Stimulated activated naive CD8-positive, alpha-beta T cell treated with anti-CD3 and anti-CD28 coated beads, Interleukin-15, amount 100 ng/mL, for 72 hours (primary cell): ENCODE measurements at regions not wholly inside any gene's neighbourhood (a gene's known extent, or its start where the extent isn't known, plus 50 kb on each side); places are given as distances from the start of the nearest gene placed in this dataset.

ENCODE experiments used
- ATAC-seq: fragments of 150-1000 bp; cut with Tn5 transposase; 2 replicates; pipeline ENCODE4 v1.10.0; 2021; ENCODE audit warnings: mild to moderate bottlenecking, moderate library complexity
- DNase-seq, 2 donors: peaks; one replicate each; pipeline ENCODE4 v3.0.0; 2021 to 2022
- H3K27ac Mint-ChIP-seq, 2 donors: one replicate each; pipeline ENCODE4 v1.8.0; 2022; ENCODE audit warnings: mild to moderate bottlenecking in 2 of 2, mixed read lengths in 2 of 2, moderate library complexity in 2 of 2
- H3K27me3 Mint-ChIP-seq: one replicate; pipeline ENCODE4 v1.8.0; 2022; ENCODE audit warnings: mixed read lengths
- H3K4me1 Mint-ChIP-seq: one replicate; pipeline ENCODE4 v1.8.0; 2022; ENCODE audit warnings: mild to moderate bottlenecking, mixed read lengths
- H3K4me3 Mint-ChIP-seq, 2 donors: one replicate each; pipeline ENCODE4 v1.8.0; 2022; ENCODE audit warnings: mild to moderate bottlenecking in 2 of 2, mixed read lengths in 2 of 2, moderate library complexity in 1 of 2
- H3K9me3 Mint-ChIP-seq, 2 donors: one replicate each; pipeline ENCODE4 v1.8.0; 2022; ENCODE audit warnings: mixed read lengths in 2 of 2

- DNase-seq (no peak), ATAC-seq (no peak)
- Mint-ChIP-seq H3K9me3 (no peaks in the 10 kb centered on the region), H3K27me3 (peaks cover 49% of the 10 kb centered on the region), H3K4me1 (peaks cover 26% of the 10 kb centered on the region), H3K4me3 (no peak overlapping the region), H3K27ac (no peak overlapping the region)
Measured at GRCh38 chr3:13200465-13200864, 127.2 kb upstream of the IQSEC1 start.

GRCh38 chr3:13199899-13200451 lies 126.7 kb upstream of the IQSEC1 start:
- Mint-ChIP-seq H3K4me3 (no peak overlapping the region), H3K27me3 (peaks cover 45% of the 10 kb centered on the region)
- ATAC-seq, result no peak

GRCh38 chr3:13199006-13199776 lies 126.0 kb upstream of the IQSEC1 start:
- Mint-ChIP-seq H3K27ac (no peak overlapping the region), H3K4me1 (peaks cover 14% of the 10 kb centered on the region), H3K4me3 (no peak overlapping the region), H3K9me3 (no peaks in the 10 kb centered on the region), H3K27me3 (peaks cover 38% of the 10 kb centered on the region)
- ATAC-seq (no peak), DNase-seq (no peak)

More at GRCh38 chr3:13199899-13200451, 126.7 kb upstream of the IQSEC1 start:
- DNase-seq, result no peak
- Mint-ChIP-seq H3K9me3 (no peaks in the 10 kb centered on the region), H3K27ac (no peak overlapping the region), H3K4me1 (peaks cover 22% of the 10 kb centered on the region)

GRCh38 chr3:13198264-13198879 lies 125.1 kb upstream of the IQSEC1 start:
- ATAC-seq, result no peak
- H3K9me3 Mint-ChIP-seq, result no peaks in the 10 kb centered on the region

GRCh38 chr3:13197795-13198194 lies 124.6 kb upstream of the IQSEC1 start:
- Mint-ChIP-seq H3K9me3 (no peaks in the 10 kb centered on the region), H3K4me3 (no peak overlapping the region), H3K27me3 (peaks cover 30% of the 10 kb centered on the region), H3K27ac (no peak overlapping the region), H3K4me1 (peaks cover 9% of the 10 kb centered on the region)
- DNase-seq (no peak), ATAC-seq (no peak)

More at GRCh38 chr3:13198264-13198879, 125.1 kb upstream of the IQSEC1 start:
- Mint-ChIP-seq H3K27me3 (peaks cover 36% of the 10 kb centered on the region), H3K4me1 (peaks cover 9% of the 10 kb centered on the region), H3K27ac (no peak overlapping the region), H3K4me3 (no peak overlapping the region)
- no peak for DNase-seq

- no peaks in the 10 kb centered on the region for H3K9me3 Mint-ChIP-seq
- peaks cover 25% of the 10 kb centered on the region for H3K27me3 Mint-ChIP-seq
- ATAC-seq, result no peak
- no peak overlapping the region for H3K4me3 Mint-ChIP-seq
- DNase-seq, result no peak
- H3K27ac Mint-ChIP-seq, result no peak overlapping the region
- peaks cover 9% of the 10 kb centered on the region for H3K4me1 Mint-ChIP-seq
Measured at GRCh38 chr3:13197281-13197680, 124.1 kb upstream of the IQSEC1 start.

- ATAC-seq (no peak), DNase-seq (no peak)
- no peaks in the 10 kb centered on the region for H3K9me3 Mint-ChIP-seq
- peaks cover 9% of the 10 kb centered on the region for H3K4me1 Mint-ChIP-seq
- peaks cover 18% of the 10 kb centered on the region for H3K27me3 Mint-ChIP-seq
- no peak overlapping the region for H3K27ac Mint-ChIP-seq
- no peak overlapping the region for H3K4me3 Mint-ChIP-seq
Measured at GRCh38 chr3:13195374-13195773, 122.1 kb upstream of the IQSEC1 start.

- H3K4me3 Mint-ChIP-seq, result no peak overlapping the region
- DNase-seq (no peak), ATAC-seq (no peak)
- no peak overlapping the region for H3K27ac Mint-ChIP-seq
- H3K27me3 Mint-ChIP-seq, result peaks cover 10% of the 10 kb centered on the region
- H3K9me3 Mint-ChIP-seq, result peaks cover 3 to 4% of the 10 kb centered on the region in 2 donors
- peaks cover 14% of the 10 kb centered on the region for H3K4me1 Mint-ChIP-seq
Measured at GRCh38 chr3:13194285-13195209, 121.3 kb upstream of the IQSEC1 start.

- H3K9me3 Mint-ChIP-seq, result peaks cover 6 to 10% of the 10 kb centered on the region in 2 donors
- peaks cover 22% of the 10 kb centered on the region for H3K4me1 Mint-ChIP-seq
- peak overlapping the region; percentile 7 to 38 for H3K27ac Mint-ChIP-seq
- ATAC-seq (no peak), DNase-seq (no peak)
- H3K4me3 Mint-ChIP-seq, result no peak overlapping the region
- H3K27me3 Mint-ChIP-seq, result peaks cover 7% of the 10 kb centered on the region
Measured at GRCh38 chr3:13193320-13194284, 120.4 kb upstream of the IQSEC1 start.

GRCh38 chr3:13192471-13193213 lies 119.4 kb upstream of the IQSEC1 start:
- peaks cover 7% of the 10 kb centered on the region for H3K27me3 Mint-ChIP-seq
- no peak for DNase-seq
- H3K9me3 Mint-ChIP-seq, result peaks cover 9 to 18% of the 10 kb centered on the region in 2 donors
- peak overlapping the region in 1 of 2 donors; percentile 7 for H3K27ac Mint-ChIP-seq
- no peak for ATAC-seq
- peaks cover 22% of the 10 kb centered on the region for H3K4me1 Mint-ChIP-seq
- no peak overlapping the region for H3K4me3 Mint-ChIP-seq

GRCh38 chr3:13191016-13191415 lies 117.8 kb upstream of the IQSEC1 start:
- peaks cover 7% of the 10 kb centered on the region for H3K27me3 Mint-ChIP-seq
- no peak overlapping the region for H3K27ac Mint-ChIP-seq
- H3K9me3 Mint-ChIP-seq, result peaks cover 9 to 20% of the 10 kb centered on the region in 2 donors
- H3K4me1 Mint-ChIP-seq, result peaks cover 16% of the 10 kb centered on the region
- H3K4me3 Mint-ChIP-seq, result no peak overlapping the region
- no peak for ATAC-seq
- no peak for DNase-seq

- DNase-seq, result no peak
- Mint-ChIP-seq H3K27ac (peak overlapping the region in 1 of 2 donors; percentile 15), H3K4me3 (no peak overlapping the region), H3K4me1 (peaks cover 13% of the 10 kb centered on the region), H3K27me3 (peaks cover 7% of the 10 kb centered on the region), H3K9me3 (peaks cover 9 to 20% of the 10 kb centered on the region in 2 donors)
- no peak for ATAC-seq
Measured at GRCh38 chr3:13190378-13190765, 117.1 kb upstream of the IQSEC1 start.

- Mint-ChIP-seq H3K27ac (peak overlapping the region; percentile 23 to 87), H3K9me3 (peaks cover 9 to 20% of the 10 kb centered on the region in 2 donors), H3K27me3 (peaks cover 7% of the 10 kb centered on the region), H3K4me3 (peak overlapping the region; percentile 11 to 32), H3K4me1 (peaks cover 13% of the 10 kb centered on the region)
- ATAC-seq, result peak; percentile 80
- DNase-seq, result peak in 1 of 2 donors; percentile 27
Measured at GRCh38 chr3:13189639-13190377, 116.6 kb upstream of the IQSEC1 start.
